ENCODE measurements at regions not wholly inside any gene's neighbourhood (a gene's known extent, or its start where the extent isn't known, plus 50 kb on each side); places are given as distances from the start of the nearest gene placed in this dataset.

- TF ChIP-seq CTCF (conservative IDR thresholded peaks at IDR 0.05; ENCODE audit: low read depth in 2 of 2) (no peak), CREB1 (CRISPR knock-in tag; IDR thresholded peaks at IDR 0.05; ENCODE audit: low read depth) (no peak), REST (IDR thresholded peaks at IDR 0.05; ENCODE audit: unreplicated experiment) (no peak)
Observed at GRCh38 chr1:5681654-5682053, 310.6 kb downstream of the NPHP4 start (continued).

- Mint-ChIP-seq H3K4me1 (no peaks in the 10 kb centered on the region), H3K4me3 (no peak overlapping the region), H3K27me3 (ENCODE audit: insufficient read depth, low read depth, poor library complexity) (peaks cover 11% of the 10 kb centered on the region), H3K27ac (no peak overlapping the region), H3K36me3 (ENCODE audit: low read depth) (no peaks in the 10 kb centered on the region), H3K9me3 (peaks cover 2% of the 10 kb centered on the region; the same call in 2 of the 3 replicates)
- Histone ChIP-seq H3K27ac (ENCODE audit: low read depth) (no peak overlapping the region), H3K36me3 (ENCODE audit: insufficient read depth) (no peaks in the 10 kb centered on the region; the same call in 1 of the 2 replicates), H3K9me2 (ENCODE audit: insufficient read depth) (no peaks in the 10 kb centered on the region), H3K27me3 (ENCODE audit: insufficient read depth) (no peaks in the 10 kb centered on the region), H3F3A (replicated peaks; ENCODE audit: low read depth) (no peaks in the 10 kb centered on the region), H3K4me3 (no peak overlapping the region), H3K79me2 (replicated peaks; ENCODE audit: insufficient read depth) (no peaks in the 10 kb centered on the region), H3K4me2 (no peak overlapping the region), H3K4me1 (ENCODE audit: insufficient read depth) (no peaks in the 10 kb centered on the region), H2AFZ (no peak overlapping the region), H4K20me1 (replicated peaks; ENCODE audit: insufficient read depth) (no peaks in the 10 kb centered on the region)
- ATAC-seq: no peak
- DNase-seq (ENCODE audit: low spot score): no peak
- TF ChIP-seq ZNF331 (CRISPR knock-in tag; IDR thresholded peaks at IDR 0.05; ENCODE audit: low read depth) (no peak), POLR2AphosphoS5 (IDR thresholded peaks at IDR 0.05; ENCODE audit: low read depth) (no peak), ETS1 (IDR thresholded peaks at IDR 0.05) (no peak), STAT1 (IDR thresholded peaks at IDR 0.05; ENCODE audit: unreplicated experiment) (no peak), CREB1 (CRISPR knock-in tag; IDR thresholded peaks at IDR 0.05; ENCODE audit: low read depth) (no peak), EZH2phosphoT487 (IDR thresholded peaks at IDR 0.05; ENCODE audit: unreplicated experiment) (no peak), JUNB (IDR thresholded peaks at IDR 0.05; ENCODE audit: unreplicated experiment) (no peak), NANOG (IDR thresholded peaks at IDR 0.05; ENCODE audit: borderline replicate concordance) (no peak), REST (IDR thresholded peaks at IDR 0.05; ENCODE audit: unreplicated experiment) (no peak)
Observed at GRCh38 chr1:5680600-5680999, 311.6 kb downstream of the NPHP4 start.
